H9 (cell line): ENCODE measurements at regions not wholly inside any gene's neighbourhood (a gene's known extent, or its start where the extent isn't known, plus 50 kb on each side); places are given as distances from the start of the nearest gene placed in this dataset.

Source experiments
- DNase-seq: peaks from one replicate; pipeline ENCODE4 v3.0.0-alpha.2; 2017
- H2AFZ ChIP-seq: one replicate; pipeline ENCODE4 v1.6.1; 2013; ENCODE audit warnings: mild to moderate bottlenecking, low read length, control low read depth, moderate library complexity
- H2AK5ac ChIP-seq: 2 replicates; pipeline ENCODE4 v1.6.1; 2013; ENCODE audit warnings: low read length, control low read depth, mixed read lengths; ENCODE audit not compliant: insufficient read length
- H2BK120ac ChIP-seq: one replicate; pipeline ENCODE4 v1.6.1; 2013; ENCODE audit warnings: low read depth, mild to moderate bottlenecking, low read length, control low read depth, inconsistent platforms; ENCODE audit not compliant: poor library complexity, severe bottlenecking
- H2BK12ac ChIP-seq: 2 replicates; pipeline ENCODE4 v1.6.1; 2013; ENCODE audit warnings: low read length, control low read depth, mixed read lengths, low read depth; ENCODE audit not compliant: insufficient read length
- H2BK15ac ChIP-seq: 2 replicates; pipeline ENCODE4 v1.6.1; 2013; ENCODE audit warnings: low read depth, low read length, control low read depth
- H2BK20ac ChIP-seq: one replicate; pipeline ENCODE4 v1.6.1; 2013; ENCODE audit warnings: low read depth, mild to moderate bottlenecking, low read length, control low read depth, inconsistent platforms; ENCODE audit not compliant: poor library complexity, severe bottlenecking
- H2BK5ac ChIP-seq: 2 replicates; pipeline ENCODE4 v1.6.1; 2013; ENCODE audit warnings: low read length, control low read depth, mixed read lengths; ENCODE audit not compliant: insufficient read length
- H3K14ac ChIP-seq: 2 replicates; pipeline ENCODE4 v1.6.1; 2013; ENCODE audit warnings: low read length, control low read depth; ENCODE audit not compliant: insufficient read depth
- H3K18ac ChIP-seq: 2 replicates; pipeline ENCODE4 v1.6.1; 2013; ENCODE audit warnings: low read depth, mild to moderate bottlenecking, mixed read lengths, low read length, control low read depth; ENCODE audit not compliant: insufficient read length
- H3K23ac ChIP-seq: 2 replicates; pipeline ENCODE4 v1.6.1; 2013; ENCODE audit warnings: low read length, control low read depth, mixed read lengths, low read depth; ENCODE audit not compliant: insufficient read length
- H3K23me2 ChIP-seq: 2 replicates; pipeline ENCODE4 v1.6.1; 2013; ENCODE audit warnings: low read depth, mild to moderate bottlenecking, mixed read lengths, low read length, control low read depth; ENCODE audit not compliant: insufficient read length, poor library complexity, severe bottlenecking
- H3K27ac ChIP-seq: 2 replicates; pipeline ENCODE4 v1.5.1; 2013; ENCODE audit warnings: low read length, control low read depth, mixed read lengths, low read depth; ENCODE audit not compliant: insufficient read length
- H3K27me3 ChIP-seq: 2 replicates; pipeline ENCODE4 v1.6.1; 2013; ENCODE audit warnings: low read length, control low read depth, inconsistent platforms; ENCODE audit not compliant: insufficient read depth
- H3K4ac ChIP-seq: 2 replicates; pipeline ENCODE4 v1.6.1; 2013; ENCODE audit warnings: low read depth, mild to moderate bottlenecking, control low read depth, inconsistent platforms, low read length, moderate library complexity
- H3K4me1 ChIP-seq: 2 replicates; pipeline ENCODE4 v1.6.1; 2013; ENCODE audit warnings: low read length, control low read depth, inconsistent platforms; ENCODE audit not compliant: insufficient read depth
- H3K4me2 ChIP-seq: 2 replicates; pipeline ENCODE4 v1.6.1; 2013; ENCODE audit warnings: low read length, control low read depth, mixed read lengths; ENCODE audit not compliant: insufficient read length, insufficient read depth
- H3K56ac ChIP-seq: 2 replicates; pipeline ENCODE4 v1.6.1; 2013; ENCODE audit warnings: low read depth, mild to moderate bottlenecking, mixed read lengths, low read length, control low read depth; ENCODE audit not compliant: insufficient read length
- H3K79me1 ChIP-seq: 2 replicates; pipeline ENCODE4 v1.6.1; 2013; ENCODE audit warnings: low read depth, mild to moderate bottlenecking, moderate library complexity, low read length, control low read depth, inconsistent platforms; ENCODE audit not compliant: insufficient read depth, poor library complexity, severe bottlenecking
- H3K79me2 ChIP-seq: 2 replicates; pipeline ENCODE4 v1.6.1; 2013; ENCODE audit warnings: low read length, control low read depth, inconsistent platforms; ENCODE audit not compliant: insufficient read depth
- H3K9ac ChIP-seq: 2 replicates; pipeline ENCODE4 v1.6.1; 2013; ENCODE audit warnings: low read length, control low read depth, mixed read lengths; ENCODE audit not compliant: insufficient read length; ENCODE audit errors: extremely low read depth
- H3K9me3 ChIP-seq: one replicate; pipeline ENCODE4 v1.6.1; 2013; ENCODE audit warnings: low read depth, low read length, inconsistent platforms; ENCODE audit not compliant: control insufficient read depth
- H3T11ph ChIP-seq: one replicate; pipeline ENCODE4 v1.6.1; 2013; ENCODE audit warnings: mild to moderate bottlenecking, low read length, control low read depth, inconsistent platforms
- H4K20me1 ChIP-seq: one replicate; pipeline ENCODE4 v1.6.1; 2013; ENCODE audit not compliant: control insufficient read depth, insufficient read length, insufficient read depth
- H4K5ac ChIP-seq: 2 replicates; pipeline ENCODE4 v1.6.1; 2013; ENCODE audit warnings: low read depth, mild to moderate bottlenecking, mixed read lengths, low read length, control low read depth; ENCODE audit not compliant: insufficient read length
- H4K8ac ChIP-seq: replicated peaks from 2 replicates; pipeline ENCODE4 v1.6.1; 2013; ENCODE audit warnings: low read length, control low read depth, mixed read lengths, low read depth; ENCODE audit not compliant: insufficient read length
- H4K91ac ChIP-seq: 2 replicates; pipeline ENCODE4 v1.6.1; 2013; ENCODE audit warnings: low read depth, mild to moderate bottlenecking, moderate library complexity, mixed read lengths, low read length, control low read depth; ENCODE audit not compliant: insufficient read length
- H3K27ac Mint-ChIP-seq, 3 experiments: 2 replicates in 2 of 3; 3 replicates in 1 of 3; pipeline ENCODE4 v1.8.0; 2020 to 2021; ENCODE audit warnings: mixed read lengths in 3 of 3, mild to moderate bottlenecking in 1 of 3, moderate library complexity in 1 of 3
- H3K27me3 Mint-ChIP-seq: 2 replicates; pipeline ENCODE4 v1.8.0; 2021; ENCODE audit warnings: low read depth, mild to moderate bottlenecking, moderate library complexity, mixed read lengths
- H3K36me3 Mint-ChIP-seq, 3 experiments: 2 replicates in 2 of 3; 3 replicates in 1 of 3; pipeline ENCODE4 v1.8.0; 2020 to 2021; ENCODE audit warnings: low read depth in 3 of 3, mixed read lengths in 3 of 3; ENCODE audit not compliant: insufficient read depth in 1 of 3
- H3K4me1 Mint-ChIP-seq, 2 experiments: 2 replicates each; pipeline ENCODE4 v1.8.0; 2020; ENCODE audit warnings: mixed read lengths in 2 of 2
- H3K4me3 Mint-ChIP-seq, 2 experiments: 2 replicates in 1 of 2; 3 replicates in 1 of 2; pipeline ENCODE4 v1.8.0; 2020 to 2021; ENCODE audit warnings: mild to moderate bottlenecking in 2 of 2, mixed read lengths in 2 of 2, moderate library complexity in 1 of 2
- H3K9me3 Mint-ChIP-seq, 2 experiments: 2 replicates in 1 of 2; 3 replicates in 1 of 2; pipeline ENCODE4 v1.8.0; 2020; ENCODE audit warnings: mild to moderate bottlenecking in 2 of 2, mixed read lengths in 2 of 2, moderate library complexity in 1 of 2
- CTCF ChIP-seq: fragments of 200-600 bp; sonication (generic); conservative IDR thresholded peaks from 3 replicates; pipeline ENCODE4 v1.8.0; 2021; ENCODE audit warnings: antibody characterized with exemption, mild to moderate bottlenecking
- WGBS: extraction: QIAGEN DNeasy Blood & Tissue Kit; methylation state at CpG from one replicate; pipeline ENCODE4 v1.1.7; 2013; ENCODE audit warnings: missing lambda C conversion rate, low lambda C conversion rate, mixed read lengths; ENCODE audit not compliant: insufficient read length; ENCODE audit errors: extremely low coverage; 5-methylcytosine and 5-hydroxymethylcytosine counted together

- no peak for TF ChIP-seq CTCF
- Histone ChIP-seq H3K56ac (no peak overlapping the region), H3K4me1 (peaks cover 5% of the 10 kb centered on the region; the same call in 1 of the 2 replicates), H3K79me1 (no peaks in the 10 kb centered on the region), H3K23me2 (no peaks in the 10 kb centered on the region), H3K18ac (no peak overlapping the region), H2BK12ac (no peak overlapping the region), H2AFZ (no peak overlapping the region), H3K27me3 (peaks cover 2% of the 10 kb centered on the region; the same call in 1 of the 2 replicates), H3K23ac (no peak overlapping the region), H2BK5ac (no peak overlapping the region), H3T11ph (no peak overlapping the region), H3K4me2 (no peak overlapping the region), H4K5ac (no peak overlapping the region), H3K4ac (no peak overlapping the region), H3K9me3 (no peaks in the 10 kb centered on the region), H4K91ac (no peak overlapping the region), H2AK5ac (no peak overlapping the region), H2BK20ac (no peak overlapping the region), H3K27ac (no peak overlapping the region), H2BK120ac (no peak overlapping the region), H3K79me2 (no peaks in the 10 kb centered on the region), H4K8ac (no peak overlapping the region), H3K14ac (no peak overlapping the region), H3K9ac (no peak overlapping the region), H2BK15ac (no peak overlapping the region), H4K20me1 (no peaks in the 10 kb centered on the region)
- H3K36me3 Mint-ChIP-seq, result no peaks in the 10 kb centered on the region
- H3K4me1 Mint-ChIP-seq, result peaks cover 57 to 65% of the 10 kb centered on the region in 2 experiments
- H3K27ac Mint-ChIP-seq, result no peak overlapping the region
- no peaks in the 10 kb centered on the region; the same call in none of the 2 replicates for H3K27me3 Mint-ChIP-seq
- no CpG with 5 or more reads among the region's 11 CpGs for WGBS
- DNase-seq, result no peak
- H3K4me3 Mint-ChIP-seq, result no peak overlapping the region
- H3K9me3 Mint-ChIP-seq, result no peaks in the 10 kb centered on the region
Observed at GRCh38 chr5:153352685-153353219, 137.7 kb upstream of the GRIA1 start.
